Stimulated activated CD4-positive, alpha-beta T cell treated with anti-CD3 and anti-CD28 coated beads, Interleukin-1b, Interleukin-23, amount 100 ng/mL, for 48 hours (primary cell): ENCODE measurements at regions not wholly inside any gene's neighbourhood (a gene's known extent, or its start where the extent isn't known, plus 50 kb on each side); places are given as distances from the start of the nearest gene placed in this dataset.

Experiments used
- DNase-seq: peaks from one replicate; pipeline ENCODE4 v3.0.0-alpha.2; 2020

- no peak for DNase-seq
These were observed 444.7 kb downstream of the TLE1 start for GRCh38 chr9:81244631-81245030.

DNA sequence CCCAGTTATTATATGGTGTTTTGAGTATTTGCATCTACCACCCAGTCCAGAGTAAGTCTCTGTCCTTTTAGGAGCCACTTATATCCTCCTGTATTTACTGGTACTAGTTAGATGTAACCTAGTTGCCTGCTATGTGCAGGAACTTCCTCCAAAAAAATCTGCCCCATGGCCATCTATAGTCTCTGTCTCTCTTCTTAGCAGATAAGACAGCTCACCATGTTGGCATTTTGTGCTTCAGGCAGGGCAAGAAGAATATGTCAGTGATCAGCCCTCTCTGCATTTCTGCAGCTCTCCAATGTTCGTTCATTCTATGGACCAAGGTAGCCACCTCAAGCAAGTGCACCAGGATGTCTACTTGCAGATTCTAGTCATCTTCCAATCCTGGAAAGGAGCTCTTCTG, 446.5 kb downstream of the TLE1 start:
- no peak for DNase-seq

DNA sequence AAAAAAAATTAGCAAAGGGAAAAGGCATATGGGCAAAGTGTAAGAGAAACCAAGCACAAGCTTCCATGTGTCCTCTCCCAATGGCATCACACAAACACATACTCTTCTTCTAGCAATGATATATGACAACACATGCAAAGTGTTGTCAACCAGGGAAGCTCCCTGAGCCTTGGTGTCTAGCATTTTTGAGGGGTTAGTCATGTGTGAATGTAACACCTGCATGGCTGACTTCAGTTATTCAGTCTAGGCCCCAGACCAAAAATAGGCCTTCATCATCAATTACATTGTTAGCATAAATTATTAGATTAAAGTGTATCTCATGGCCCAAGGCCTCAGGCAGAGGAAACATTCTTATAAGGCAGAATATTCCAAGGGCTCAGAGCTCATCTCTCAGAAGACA, 450.0 kb downstream of the TLE1 start:
- DNase-seq = no peak

GRCh38 chr9:81237565-81238231, 451.6 kb downstream of the TLE1 start:
- no peak for DNase-seq

- DNase-seq = no peak
These were observed 454.3 kb downstream of the TLE1 start for GRCh38 chr9:81234924-81235610.

- no peak for DNase-seq
These were observed 458.3 kb downstream of the TLE1 start for GRCh38 chr9:81231011-81231410.

GRCh38 chr9:81227507-81228245, 461.7 kb downstream of the TLE1 start:
- no peak for DNase-seq

DNA sequence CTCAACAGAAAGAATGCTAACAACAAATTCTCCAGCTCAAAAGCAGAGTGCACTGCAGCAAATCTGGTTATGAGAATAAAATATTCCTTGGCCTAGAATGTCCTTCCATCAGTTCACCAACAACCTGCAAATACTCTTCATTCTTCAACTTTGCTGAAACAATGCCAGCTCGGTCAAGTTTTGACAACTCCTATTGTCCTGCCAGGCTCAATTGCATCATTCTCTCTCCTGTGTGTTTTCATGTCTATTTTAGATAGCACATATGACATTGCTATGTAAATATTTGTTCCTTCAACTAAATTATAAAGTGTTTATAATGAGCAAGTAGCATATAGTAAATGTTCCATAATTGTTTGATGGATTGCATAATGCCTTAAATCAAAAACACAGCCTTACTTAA, 463.8 kb downstream of the TLE1 start:
- DNase-seq = no peak

- DNase-seq = no peak
These were observed 464.9 kb downstream of the TLE1 start for GRCh38 chr9:81224166-81225081.

- DNase-seq = no peak
These were observed 474.4 kb downstream of the TLE1 start for GRCh38 chr9:81214975-81215374.

- no peak for DNase-seq
These were observed 475.9 kb downstream of the TLE1 start for GRCh38 chr9:81213456-81213855.

DNA sequence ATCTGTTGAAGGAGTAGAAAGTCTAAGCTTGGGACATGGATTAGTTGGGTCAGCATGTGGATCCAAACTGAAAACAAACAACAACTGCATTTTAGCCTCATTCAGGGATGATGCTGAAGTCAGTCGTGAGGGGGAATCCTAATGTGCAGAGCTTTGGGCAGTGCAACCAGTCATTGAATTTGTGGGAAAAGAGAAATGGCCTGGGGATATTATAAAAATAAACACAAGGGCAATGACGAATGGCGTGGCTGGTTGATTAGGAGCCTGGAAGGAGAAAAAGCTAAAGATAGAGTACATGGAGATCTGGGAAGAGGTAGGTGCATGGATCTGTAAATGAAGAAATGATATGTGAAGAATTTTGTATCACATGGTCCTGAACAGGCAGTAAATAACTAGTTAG, 477.6 kb downstream of the TLE1 start:
- DNase-seq = no peak

- DNase-seq = no peak
These were observed 481.7 kb downstream of the TLE1 start for GRCh38 chr9:81207651-81208050.

- DNase-seq = no peak
These were observed 487.1 kb downstream of the TLE1 start for GRCh38 chr9:81202292-81202691.

GRCh38 chr9:81195206-81195605, 494.1 kb downstream of the TLE1 start:
- no peak for DNase-seq

DNA sequence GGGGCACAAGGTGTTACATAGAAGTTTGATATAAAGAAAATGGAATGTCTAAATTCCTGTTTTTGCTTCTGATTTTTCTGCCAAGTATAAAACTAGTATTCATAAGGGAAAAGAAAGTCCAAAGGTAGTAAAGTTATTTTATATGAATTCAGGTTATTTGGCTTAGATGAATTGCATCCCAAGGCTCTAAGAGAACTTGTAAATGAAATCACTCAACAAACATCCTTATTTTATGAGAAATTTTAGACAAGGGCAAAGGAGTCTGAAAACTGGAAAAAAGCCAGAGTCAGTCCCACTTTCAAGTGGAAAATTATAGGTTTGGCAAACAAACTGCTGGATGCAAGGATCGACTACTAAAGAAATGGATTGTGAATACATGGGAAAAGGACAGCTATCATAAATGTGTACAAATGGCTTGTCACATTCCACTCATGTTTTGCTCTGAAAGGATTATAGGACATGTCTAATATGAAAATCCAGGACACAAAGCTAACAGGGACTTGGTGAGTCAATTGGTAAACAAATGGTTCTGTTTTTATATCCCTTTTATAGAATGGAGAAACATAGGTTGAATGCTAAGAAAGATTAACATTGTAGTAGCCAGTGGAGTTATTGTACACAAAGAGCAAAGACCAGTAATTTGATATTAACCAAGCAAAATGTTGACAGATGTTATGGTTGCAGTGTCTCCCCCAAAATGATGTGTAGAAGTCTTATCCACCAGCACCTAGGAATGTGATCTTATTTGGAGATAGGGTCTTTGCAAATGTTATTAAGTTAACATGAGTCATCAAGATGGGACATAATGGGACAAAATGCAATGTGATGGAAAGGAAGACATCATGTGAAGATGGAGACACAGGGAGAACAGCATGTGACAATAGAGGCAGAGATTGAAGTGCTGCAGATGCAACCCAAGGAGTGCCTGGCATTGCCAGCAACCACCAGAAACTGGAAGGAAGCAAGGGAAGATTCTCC, 495.7 kb downstream of the TLE1 start:
- no peak for DNase-seq

- no peak for DNase-seq
These were observed 498.1 kb downstream of the TLE1 start for GRCh38 chr9:81191222-81191621.

DNA sequence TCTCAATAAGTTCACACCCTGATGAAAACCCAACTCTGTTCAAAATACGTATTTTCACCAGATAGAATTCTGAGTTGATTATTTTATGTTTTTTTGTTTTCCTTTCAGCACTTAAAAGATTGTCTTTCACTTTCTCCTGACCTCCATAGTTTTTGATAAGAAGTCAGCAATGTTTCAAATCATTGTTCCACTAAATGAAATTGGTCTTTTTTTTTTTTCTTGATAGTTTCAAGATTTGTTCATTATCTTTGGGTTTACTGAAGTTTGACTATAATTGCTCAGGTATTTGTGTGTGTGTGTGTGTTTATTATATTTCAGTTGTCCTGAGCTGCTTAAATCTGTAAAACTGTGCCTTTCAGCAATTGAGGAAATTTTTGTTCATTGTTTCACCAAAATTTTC, 498.7 kb downstream of the TLE1 start:
- no peak for DNase-seq

- no peak for DNase-seq
These were observed 505.6 kb downstream of the TLE1 start for GRCh38 chr9:81183761-81184160.

- DNase-seq = no peak
These were observed 506.9 kb downstream of the TLE1 start for GRCh38 chr9:81182431-81182830.

GRCh38 chr9:81174023-81174422, 515.3 kb downstream of the TLE1 start:
- no peak for DNase-seq

- DNase-seq = no peak
These were observed 517.7 kb downstream of the TLE1 start for GRCh38 chr9:81171689-81172088.
